Thyroid gland (tissue), 4 donors: ENCODE measurements at regions not wholly inside any gene's neighbourhood (a gene's known extent, or its start where the extent isn't known, plus 50 kb on each side); places are given as distances from the start of the nearest gene placed in this dataset.
"Not testable (repeated sequence)": the region's sequence is repeated elsewhere in the genome, so short reads cannot be mapped to it uniquely, and the experiment has no call there.

Source experiments
- POLR2A ChIP-seq, 2 donors: fragments of 450-650 bp; IDR thresholded peaks; one replicate each; pipeline ENCODE4 v1.6.1; 2017; ENCODE audit warnings: antibody characterized with exemption in 2 of 2, mild to moderate bottlenecking in 2 of 2, moderate library complexity in 1 of 2
- TF ChIP-seq, protein P1 (sequence below), 6 experiments: fragments of 200-600 bp in 3 of 6; fragments of 450-650 bp in 3 of 6; sonication (generic) in 3 of 6; IDR thresholded peaks; one replicate each; pipeline ENCODE4 v1.5.1; 2016 to 2019; ENCODE audit warnings: antibody characterized with exemption in 6 of 6, mild to moderate bottlenecking in 2 of 6, inconsistent platforms in 1 of 6, moderate library complexity in 1 of 6

DNA sequence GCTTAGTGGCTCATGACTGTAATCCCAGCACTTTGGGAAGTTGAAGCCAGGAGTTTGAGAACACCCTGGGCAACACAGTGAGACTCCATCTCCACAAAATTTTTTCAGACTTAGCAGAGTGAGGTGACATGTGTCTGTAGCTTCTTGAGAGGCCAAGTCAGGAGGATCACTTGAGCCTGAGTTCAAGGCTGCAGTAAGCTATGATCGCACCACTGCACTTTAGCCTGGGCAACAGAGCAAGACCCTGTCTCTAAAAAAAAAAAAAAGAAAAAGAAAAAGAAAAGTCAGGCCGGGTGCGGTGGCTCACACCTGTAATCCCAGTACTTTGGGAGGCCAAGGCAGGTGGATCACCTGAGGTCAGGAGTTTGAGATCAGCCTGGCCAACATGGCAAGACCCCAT is 54.0 kb upstream of the URI1 start:
- TF ChIP-seq, protein P1, sequence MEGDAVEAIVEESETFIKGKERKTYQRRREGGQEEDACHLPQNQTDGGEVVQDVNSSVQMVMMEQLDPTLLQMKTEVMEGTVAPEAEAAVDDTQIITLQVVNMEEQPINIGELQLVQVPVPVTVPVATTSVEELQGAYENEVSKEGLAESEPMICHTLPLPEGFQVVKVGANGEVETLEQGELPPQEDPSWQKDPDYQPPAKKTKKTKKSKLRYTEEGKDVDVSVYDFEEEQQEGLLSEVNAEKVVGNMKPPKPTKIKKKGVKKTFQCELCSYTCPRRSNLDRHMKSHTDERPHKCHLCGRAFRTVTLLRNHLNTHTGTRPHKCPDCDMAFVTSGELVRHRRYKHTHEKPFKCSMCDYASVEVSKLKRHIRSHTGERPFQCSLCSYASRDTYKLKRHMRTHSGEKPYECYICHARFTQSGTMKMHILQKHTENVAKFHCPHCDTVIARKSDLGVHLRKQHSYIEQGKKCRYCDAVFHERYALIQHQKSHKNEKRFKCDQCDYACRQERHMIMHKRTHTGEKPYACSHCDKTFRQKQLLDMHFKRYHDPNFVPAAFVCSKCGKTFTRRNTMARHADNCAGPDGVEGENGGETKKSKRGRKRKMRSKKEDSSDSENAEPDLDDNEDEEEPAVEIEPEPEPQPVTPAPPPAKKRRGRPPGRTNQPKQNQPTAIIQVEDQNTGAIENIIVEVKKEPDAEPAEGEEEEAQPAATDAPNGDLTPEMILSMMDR (IDR thresholded peaks at IDR 0.05): not testable (repeated sequence)
- TF ChIP-seq POLR2A (IDR thresholded peaks at IDR 0.05): not testable (repeated sequence)
